OCI-LY1 (cell line): ENCODE measurements at regions not wholly inside any gene's neighbourhood (a gene's known extent, or its start where the extent isn't known, plus 50 kb on each side); places are given as distances from the start of the nearest gene placed in this dataset.

ENCODE experiments used
- H2AFZ ChIP-seq: fragments of 200-600 bp; sonication (generic), shearing (Covaris generic); 2 replicates; pipeline ENCODE4 v1.6.0; 2014; ENCODE audit warnings: antibody characterized with exemption, mild to moderate bottlenecking, low read length
- H3F3A ChIP-seq: fragments of 200-600 bp; sonication (generic), shearing (Covaris generic); 2 replicates; pipeline ENCODE4 v1.6.0; 2014; ENCODE audit warnings: mild to moderate bottlenecking, antibody characterized with exemption, low read length, moderate library complexity; ENCODE audit not compliant: insufficient read depth
- H3K27ac ChIP-seq: fragments of 200-600 bp; sonication (generic); 2 replicates; pipeline ENCODE4 v1.5.1; 2014; ENCODE audit warnings: low read length, mixed run types, mild to moderate bottlenecking, low read depth; ENCODE audit not compliant: poor library complexity, severe bottlenecking
- H3K27me3 ChIP-seq: fragments of 200-600 bp; sonication (generic); 2 replicates; pipeline ENCODE4 v1.6.0; 2014; ENCODE audit warnings: antibody characterized with exemption, mild to moderate bottlenecking, low read length, moderate library complexity; ENCODE audit not compliant: insufficient read depth
- H3K36me3 ChIP-seq: fragments of 200-600 bp; sonication (generic); 2 replicates; pipeline ENCODE4 v1.6.1; 2014; ENCODE audit warnings: mild to moderate bottlenecking, antibody characterized with exemption, low read length, moderate library complexity, mixed read lengths; ENCODE audit not compliant: insufficient read depth
- H3K4me1 ChIP-seq: fragments of 200-600 bp; sonication (generic); 2 replicates; pipeline ENCODE4 v1.5.1; 2014; ENCODE audit warnings: mild to moderate bottlenecking, low read length, moderate library complexity; ENCODE audit not compliant: insufficient read depth, severe bottlenecking
- H3K4me2 ChIP-seq: fragments of 200-600 bp; sonication (generic), shearing (Covaris generic); 2 replicates; pipeline ENCODE4 v1.6.1; 2014; ENCODE audit warnings: low read length
- H3K4me3 ChIP-seq: fragments of 200-600 bp; sonication (generic); 2 replicates; pipeline ENCODE4 v1.5.1; 2014; ENCODE audit warnings: low read length, low read depth, mild to moderate bottlenecking, mixed read lengths; ENCODE audit not compliant: poor library complexity, severe bottlenecking
- H3K79me2 ChIP-seq: fragments of 200-600 bp; shearing (Covaris generic); 2 replicates; pipeline ENCODE4 v1.6.1; 2016; ENCODE audit warnings: mixed run types, low read length, mixed read lengths; ENCODE audit not compliant: insufficient read depth
- H3K9ac ChIP-seq: fragments of 200-600 bp; sonication (generic), shearing (Covaris generic); 2 replicates; pipeline ENCODE4 v1.6.1; 2014; ENCODE audit warnings: mild to moderate bottlenecking, low read length, mixed read lengths
- H3K9me2 ChIP-seq: fragments of 200-600 bp; sonication (generic), shearing (Covaris generic); 2 replicates; pipeline ENCODE4 v1.6.1; 2014; ENCODE audit warnings: low read depth, mild to moderate bottlenecking, low read length, mixed read lengths
- H3K9me3 ChIP-seq: fragments of 200-600 bp; shearing (Covaris generic); 2 replicates; pipeline ENCODE4 v1.6.1; 2014; ENCODE audit warnings: low read length, mixed read lengths
- H4K20me1 ChIP-seq: fragments of 200-600 bp; sonication (generic), shearing (Covaris generic); 2 replicates; pipeline ENCODE4 v1.6.0; 2016; ENCODE audit warnings: mild to moderate bottlenecking, low read length; ENCODE audit not compliant: insufficient read depth
- CTCF ChIP-seq: fragments of 200-600 bp; sonication (generic), shearing (Covaris generic); IDR thresholded peaks from 2 replicates; pipeline ENCODE4 v1.5.1; 2017; ENCODE audit warnings: mild to moderate bottlenecking, antibody characterized with exemption, low read length, moderate library complexity, mixed read lengths
- EZH2 ChIP-seq: fragments of 200-600 bp; sonication (generic), shearing (Covaris generic); IDR thresholded peaks from 2 replicates; pipeline ENCODE4 v1.8.0; 2017; ENCODE audit warnings: borderline replicate concordance, mixed run types, mild to moderate bottlenecking, antibody characterized with exemption, low read length, moderate library complexity, mixed read lengths

GRCh38 chr5:35297755-35298154 is 67.5 kb upstream of the PRLR start:
- TF ChIP-seq CTCF: no peak
- TF ChIP-seq EZH2: no peak

GRCh38 chr5:35294976-35295375 is 64.7 kb upstream of the PRLR start:
- no peaks in the 10 kb centered on the region for H3K9me2 ChIP-seq
- H3K9me3 ChIP-seq: no peaks in the 10 kb centered on the region
- no peak for TF ChIP-seq EZH2
- no peak for TF ChIP-seq CTCF
- no peaks in the 10 kb centered on the region for H3K36me3 ChIP-seq
- no peaks in the 10 kb centered on the region for H3F3A ChIP-seq
- H3K4me1 ChIP-seq: no peaks in the 10 kb centered on the region
- H3K27me3 ChIP-seq: no peaks in the 10 kb centered on the region
- H4K20me1 ChIP-seq: no peaks in the 10 kb centered on the region
- H3K9ac ChIP-seq: no peak overlapping the region
- no peak overlapping the region for H3K4me3 ChIP-seq
- no peak overlapping the region for H2AFZ ChIP-seq
- no peaks in the 10 kb centered on the region for H3K79me2 ChIP-seq
- H3K4me2 ChIP-seq: no peak overlapping the region
- H3K27ac ChIP-seq: no peak overlapping the region

More at GRCh38 chr5:35297755-35298154, 67.5 kb upstream of the PRLR start:
- Histone ChIP-seq H4K20me1 (no peaks in the 10 kb centered on the region), H3K9ac (no peak overlapping the region), H2AFZ (no peak overlapping the region), H3K27me3 (no peaks in the 10 kb centered on the region), H3K4me2 (no peak overlapping the region), H3F3A (no peaks in the 10 kb centered on the region), H3K27ac (no peak overlapping the region), H3K4me1 (no peaks in the 10 kb centered on the region), H3K9me2 (no peaks in the 10 kb centered on the region), H3K36me3 (no peaks in the 10 kb centered on the region), H3K9me3 (no peaks in the 10 kb centered on the region), H3K4me3 (no peak overlapping the region), H3K79me2 (no peaks in the 10 kb centered on the region)

GRCh38 chr5:35294017-35294416 is 63.7 kb upstream of the PRLR start:
- Histone ChIP-seq H3K9me2 (no peaks in the 10 kb centered on the region), H3K79me2 (no peaks in the 10 kb centered on the region), H3K36me3 (no peaks in the 10 kb centered on the region), H3K4me3 (no peak overlapping the region), H4K20me1 (no peaks in the 10 kb centered on the region), H2AFZ (no peak overlapping the region), H3K27me3 (no peaks in the 10 kb centered on the region), H3K9ac (no peak overlapping the region), H3K27ac (no peak overlapping the region), H3K9me3 (no peaks in the 10 kb centered on the region), H3K4me2 (no peak overlapping the region), H3K4me1 (no peaks in the 10 kb centered on the region), H3F3A (no peaks in the 10 kb centered on the region)
- TF ChIP-seq EZH2: no peak
- no peak for TF ChIP-seq CTCF
